HG02885 (cell line): ENCODE measurements at regions not wholly inside any gene's neighbourhood (a gene's known extent, or its start where the extent isn't known, plus 50 kb on each side); places are given as distances from the start of the nearest gene placed in this dataset.
"Not testable (repeated sequence)": the region's sequence is repeated elsewhere in the genome, so short reads cannot be mapped to it uniquely, and the experiment has no call there.

Source experiments
- ATAC-seq: cut with Tn5 transposase; IDR thresholded peaks from one replicate; pipeline ENCODE4 v1.9.1; 2021; ENCODE audit warnings: mild to moderate bottlenecking; ENCODE audit not compliant: unreplicated experiment, poor library complexity

- ATAC-seq, result no peak
Measured at GRCh38 chr17:70560471-70560870, 391.1 kb downstream of the KCNJ2 start.

DNA sequence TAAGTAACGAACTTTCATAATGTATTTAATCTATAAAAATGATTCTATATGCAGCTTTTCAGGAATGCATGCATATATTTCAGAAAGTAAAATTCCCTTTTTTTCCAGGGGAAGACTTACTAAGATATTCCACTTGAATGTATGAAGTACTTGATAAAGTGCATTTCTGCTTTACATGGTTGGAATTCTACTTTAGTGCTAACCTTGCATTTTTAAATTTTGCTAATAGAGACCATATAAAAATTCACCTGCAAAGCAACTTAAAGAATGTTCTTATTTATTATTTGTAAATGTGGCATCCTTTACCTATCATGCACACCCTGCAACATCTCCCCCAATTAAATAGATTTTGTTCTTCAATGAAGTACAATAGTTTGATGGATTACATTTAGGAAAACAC lies 392.8 kb downstream of the KCNJ2 start:
- no peak for ATAC-seq

DNA sequence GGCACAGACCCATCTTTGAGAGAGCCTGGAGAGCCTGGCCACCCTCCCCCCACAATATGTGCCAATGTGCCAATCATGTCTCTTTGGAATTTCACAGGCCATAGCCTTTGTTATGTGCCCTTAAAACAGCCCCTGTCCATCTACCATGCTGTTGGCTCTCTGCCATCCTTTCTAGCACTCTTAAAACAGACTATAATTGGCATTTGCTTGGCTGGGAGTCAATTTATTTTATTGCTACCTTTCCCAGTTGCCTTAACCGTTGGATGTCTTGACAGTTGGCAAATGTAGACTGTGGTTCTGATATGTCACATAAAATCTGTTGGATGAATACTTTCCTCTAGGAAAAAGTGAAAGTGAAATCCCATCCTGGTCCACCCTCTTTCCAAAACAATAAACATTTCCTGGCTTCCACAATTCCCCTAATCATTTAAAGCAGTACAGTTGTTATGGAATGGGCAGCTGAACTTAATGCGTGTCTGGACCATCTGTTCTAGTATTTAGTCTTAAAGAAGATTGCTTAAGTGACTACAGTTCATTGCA lies 394.0 kb downstream of the KCNJ2 start:
- ATAC-seq, result no peak

- ATAC-seq, result no peak
Measured at GRCh38 chr17:70564006-70564620, 394.8 kb downstream of the KCNJ2 start.

GRCh38 chr17:70569128-70569527 lies 399.8 kb downstream of the KCNJ2 start:
- no peak for ATAC-seq

GRCh38 chr17:70577456-70577855 lies 408.1 kb downstream of the KCNJ2 start:
- no peak for ATAC-seq

- ATAC-seq, result no peak
Measured at GRCh38 chr17:70581459-70581858, 412.1 kb downstream of the KCNJ2 start.

GRCh38 chr17:70582777-70583176 lies 413.4 kb downstream of the KCNJ2 start:
- no peak for ATAC-seq

DNA sequence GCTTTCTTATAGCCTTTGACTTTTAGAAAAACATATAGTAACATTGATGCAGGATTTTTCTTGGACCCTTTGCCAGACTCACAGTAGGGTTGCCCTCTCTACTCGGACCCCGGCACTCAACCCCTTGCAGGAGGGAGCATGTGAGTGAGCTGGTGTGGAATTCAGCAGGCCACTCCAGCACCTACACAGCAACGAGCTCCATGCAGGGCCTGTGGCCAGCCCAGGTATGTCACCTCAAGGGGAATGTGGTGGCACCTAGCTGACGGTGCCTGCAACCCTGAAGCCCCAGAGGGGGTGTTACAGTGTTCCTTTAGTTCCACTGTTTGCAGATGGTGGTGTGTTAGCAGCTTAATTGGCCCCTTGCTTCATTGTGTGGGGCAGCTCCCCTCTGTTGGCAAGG lies 414.9 kb downstream of the KCNJ2 start:
- no peak for ATAC-seq

DNA sequence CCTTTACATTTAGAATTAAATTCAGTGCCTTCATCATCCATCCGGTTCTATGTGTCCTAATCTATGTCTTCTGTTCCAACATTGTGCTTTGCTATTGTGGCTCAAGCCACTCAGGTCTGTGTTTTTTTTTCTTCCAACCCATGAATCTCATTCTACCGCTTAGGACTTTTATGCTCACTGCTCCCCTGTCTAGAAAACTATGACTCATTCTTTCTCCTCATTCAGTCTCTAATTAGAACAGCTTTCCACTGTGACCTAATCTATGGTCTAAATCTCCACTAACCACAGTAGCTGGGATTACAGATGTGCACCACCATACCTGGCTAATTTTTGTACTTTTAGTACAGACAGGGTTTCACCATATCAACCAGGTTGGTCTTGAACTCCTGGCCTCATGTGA lies 418.7 kb downstream of the KCNJ2 start:
- ATAC-seq, result no peak

- ATAC-seq, result no peak
Measured at GRCh38 chr17:70597774-70598173, 428.4 kb downstream of the KCNJ2 start.

DNA sequence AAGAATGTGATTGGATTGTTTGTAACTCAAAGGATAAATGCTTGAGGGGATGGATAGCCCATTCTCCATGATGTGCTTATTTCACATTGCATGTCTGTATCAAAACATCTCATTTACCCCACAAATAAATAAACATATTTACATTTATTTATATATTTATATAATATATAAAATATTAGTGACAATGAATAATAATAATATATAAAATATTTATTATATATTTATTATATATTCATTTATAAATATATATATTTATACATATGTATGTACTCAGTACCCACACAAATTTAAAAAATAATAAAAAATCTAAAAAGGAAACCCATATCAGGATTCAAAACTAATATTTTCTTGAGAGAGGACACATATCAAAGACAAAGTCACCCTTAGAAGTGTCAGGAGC lies 429.9 kb downstream of the KCNJ2 start:
- no peak for ATAC-seq

DNA sequence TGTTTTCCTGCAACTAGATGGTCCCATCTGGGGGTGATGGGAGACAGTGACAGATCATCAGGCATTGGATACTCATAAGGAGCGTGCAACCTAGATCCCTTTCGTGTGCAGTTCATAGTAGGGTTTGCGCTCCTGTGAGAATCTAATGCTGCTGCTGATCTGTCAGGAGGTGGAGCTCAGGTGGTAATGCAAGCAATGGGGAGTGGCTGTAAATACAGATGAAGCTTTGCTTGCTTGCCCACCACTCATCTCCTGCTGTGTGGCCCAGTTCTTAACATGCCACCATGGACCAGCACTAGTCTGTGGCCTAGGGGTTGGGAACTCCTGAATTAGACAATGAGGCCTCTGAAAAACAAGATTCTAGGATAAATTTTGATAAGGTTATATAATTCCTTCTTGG lies 430.6 kb downstream of the KCNJ2 start:
- ATAC-seq, result not testable (repeated sequence)

- ATAC-seq, result no peak
Measured at GRCh38 chr17:70603226-70603625, 433.9 kb downstream of the KCNJ2 start.

DNA sequence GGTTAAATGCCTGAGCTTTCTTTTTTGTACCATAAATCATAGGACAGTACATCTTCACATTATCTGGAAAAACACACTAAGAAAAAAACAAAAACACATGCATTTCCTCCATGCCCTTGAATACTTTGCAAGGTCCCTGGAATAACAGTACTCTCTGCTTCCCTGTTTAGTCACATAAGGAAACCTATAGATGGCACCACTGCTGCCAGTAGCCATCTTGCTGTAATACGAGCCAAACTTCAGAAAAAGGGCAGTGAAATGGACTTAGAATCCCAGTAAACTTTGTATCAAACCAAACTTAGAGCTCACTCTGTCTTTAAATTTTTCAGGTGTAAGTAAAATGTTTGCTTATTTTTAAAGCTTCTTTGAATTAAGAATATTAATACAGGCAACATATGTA lies 435.5 kb downstream of the KCNJ2 start:
- no peak for ATAC-seq

DNA sequence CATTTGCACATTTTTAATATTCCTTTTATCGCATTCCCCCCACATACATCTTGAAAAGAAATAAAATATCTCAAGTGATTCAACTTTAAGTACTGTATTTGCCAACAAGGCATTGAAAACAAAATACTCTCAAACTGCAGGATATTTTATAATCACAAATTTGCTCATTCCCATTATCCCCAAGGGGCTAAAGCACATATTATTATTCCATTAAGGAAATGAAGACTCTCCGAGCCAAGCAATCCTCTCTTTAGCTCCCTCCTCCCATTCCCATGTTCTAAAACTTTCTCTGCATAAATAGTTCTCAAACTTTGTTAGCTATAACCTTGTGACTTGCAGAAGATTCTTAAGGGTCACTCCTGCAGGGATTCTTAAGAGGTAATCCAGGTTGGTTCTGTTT lies 436.8 kb downstream of the KCNJ2 start:
- ATAC-seq, result no peak

DNA sequence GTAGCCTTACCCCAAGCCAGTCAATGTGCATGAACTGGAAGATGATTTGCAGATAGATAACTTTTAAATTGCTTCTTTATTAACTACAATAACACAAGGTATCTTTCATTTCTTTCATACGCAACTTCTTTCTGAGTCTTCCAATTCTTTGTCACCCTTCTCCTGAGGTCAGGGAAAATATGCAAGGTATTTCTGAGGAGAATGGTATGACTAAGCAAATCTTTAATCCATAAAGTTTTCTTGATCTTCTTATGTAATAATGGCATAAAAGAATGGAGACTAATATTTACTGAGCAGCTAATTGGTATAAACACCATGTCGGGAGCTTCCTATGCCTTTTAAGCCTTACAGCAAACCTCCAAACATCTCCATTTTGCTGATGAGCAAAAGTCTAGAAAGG lies 438.9 kb downstream of the KCNJ2 start:
- ATAC-seq, result no peak

DNA sequence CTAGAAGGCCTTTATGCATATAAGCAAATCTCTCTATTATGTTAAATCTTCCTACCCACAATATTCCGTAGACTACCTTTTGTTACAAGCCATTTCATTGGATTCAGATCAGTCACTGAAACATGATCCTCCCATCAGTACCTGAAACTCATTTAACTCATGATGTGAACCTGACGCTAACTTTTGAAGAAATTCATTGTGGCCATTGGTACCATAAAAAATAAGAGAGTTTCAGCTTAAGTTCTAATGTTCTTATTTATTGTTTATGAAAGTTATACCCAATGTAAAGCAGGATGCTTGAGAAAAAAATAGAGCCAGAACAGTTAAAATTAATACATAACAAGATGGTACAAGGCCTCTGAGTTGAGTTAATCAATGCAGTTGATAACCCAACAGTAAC lies 439.6 kb downstream of the KCNJ2 start:
- no peak for ATAC-seq

DNA sequence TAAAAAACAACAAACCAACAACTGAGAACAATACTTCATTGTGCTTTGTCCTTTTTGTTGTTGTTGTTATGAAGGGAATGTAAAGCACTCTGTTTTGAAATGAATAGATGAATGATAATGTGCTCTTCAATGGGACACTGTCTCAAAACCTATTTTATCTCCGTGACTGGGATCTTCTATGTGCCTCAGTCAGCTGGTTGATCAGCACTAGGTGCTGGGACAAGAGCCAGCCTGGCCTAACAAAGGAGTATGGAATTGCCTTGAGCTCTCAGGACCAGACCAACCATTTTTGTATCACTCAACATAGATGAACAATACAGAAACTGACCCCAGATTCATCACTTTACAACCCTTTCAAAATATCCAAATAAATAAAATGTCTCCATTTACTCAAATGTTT lies 440.2 kb downstream of the KCNJ2 start:
- no peak for ATAC-seq

- no peak for ATAC-seq
Measured at GRCh38 chr17:70610161-70610560, 440.8 kb downstream of the KCNJ2 start.

DNA sequence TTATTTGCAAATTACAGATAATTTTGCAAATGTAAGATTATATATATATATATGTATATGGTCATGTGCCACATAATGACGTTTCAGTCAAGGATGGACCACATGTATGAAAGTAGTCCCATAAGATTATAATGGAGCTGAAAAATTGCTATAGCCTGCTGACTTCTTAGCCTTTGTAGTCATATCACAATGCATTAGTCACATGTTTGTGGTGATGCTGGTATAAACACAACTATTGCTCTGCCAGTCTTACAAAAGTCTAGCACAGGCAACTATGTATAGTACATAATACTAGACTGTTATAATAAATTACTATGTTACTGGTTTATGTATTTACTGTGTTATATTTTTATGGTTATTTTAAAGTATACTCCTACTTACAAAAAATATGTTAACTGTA lies 444.3 kb downstream of the KCNJ2 start:
- ATAC-seq, result no peak

DNA sequence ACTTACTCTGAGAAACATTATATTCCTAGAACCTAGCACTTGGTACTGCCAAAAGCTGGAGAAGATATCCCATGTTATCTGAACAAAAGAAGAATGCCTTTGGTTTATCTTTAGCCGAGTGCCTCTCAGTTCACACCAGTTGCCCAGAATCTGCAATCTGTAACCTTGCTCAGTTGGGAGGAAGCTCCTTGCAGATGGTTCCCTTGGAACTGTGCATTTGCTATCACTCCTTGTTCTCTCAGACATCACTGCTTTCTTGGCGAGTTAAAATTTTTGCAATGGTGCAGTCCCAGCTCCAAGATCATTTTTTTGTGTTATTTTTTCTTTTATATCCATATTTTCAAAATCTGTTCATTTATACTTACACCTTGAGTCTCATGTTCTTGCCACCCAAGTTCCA lies 446.5 kb downstream of the KCNJ2 start:
- ATAC-seq, result no peak

DNA sequence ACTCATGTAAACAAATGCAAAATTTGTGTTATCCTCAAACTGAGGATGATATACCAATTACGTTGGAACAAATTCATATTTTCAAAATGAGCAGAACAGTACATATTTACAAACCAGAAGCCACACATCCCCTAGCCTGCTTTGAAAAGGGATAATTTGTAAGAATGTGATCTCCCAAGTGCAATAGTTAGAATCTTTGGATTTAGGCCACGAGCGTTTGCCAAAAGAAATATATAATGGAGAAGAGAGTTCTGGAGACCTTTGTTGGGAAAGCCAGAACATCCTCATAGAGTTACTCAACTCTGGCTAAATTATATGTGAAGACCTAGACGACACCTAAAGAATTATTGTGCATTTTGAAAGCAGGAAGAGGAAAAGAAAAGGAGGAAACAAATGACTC lies 449.3 kb downstream of the KCNJ2 start:
- ATAC-seq, result no peak
